ENCODE measurements at regions not wholly inside any gene's neighbourhood (a gene's known extent, or its start where the extent isn't known, plus 50 kb on each side); places are given as distances from the start of the nearest gene placed in this dataset.

- no peak for DNase-seq (ENCODE audit: low read depth)
- Histone ChIP-seq H3K36me3 (ENCODE audit: control insufficient read depth, insufficient read depth, low read length) (no peaks in the 10 kb centered on the region), H3K4me3 (ENCODE audit: low read depth, low read length) (no peak overlapping the region), H3K27me3 (ENCODE audit: control insufficient read depth, insufficient read depth, low read length) (no peaks in the 10 kb centered on the region)
- no peak for TF ChIP-seq CTCF (IDR thresholded peaks at IDR 0.05; ENCODE audit: insufficient read depth, low read depth, low read length)
- CTCF ChIA-PET: no interaction called here
- POLR2A ChIA-PET: no interaction called here
Observed at GRCh38 chr5:2213121-2213730, 330.5 kb upstream of the IRX4 start.

GRCh38 chr5:2212481-2212880, 329.8 kb upstream of the IRX4 start:
- ChIA-PET CTCF (no interaction called here), POLR2A (no interaction called here)
- Histone ChIP-seq H3K4me3 (ENCODE audit: low read depth, low read length) (no peak overlapping the region), H3K27me3 (ENCODE audit: control insufficient read depth, insufficient read depth, low read length) (no peaks in the 10 kb centered on the region), H3K36me3 (ENCODE audit: control insufficient read depth, insufficient read depth, low read length) (no peaks in the 10 kb centered on the region)
- no peak for TF ChIP-seq CTCF (IDR thresholded peaks at IDR 0.05; ENCODE audit: insufficient read depth, low read depth, low read length)
- DNase-seq (ENCODE audit: low read depth): no peak

- CTCF ChIA-PET: no interaction called here
Observed at GRCh38 chr5:2208239-2208544, 325.5 kb upstream of the IRX4 start.

GRCh38 chr5:2207416-2208238, 324.9 kb upstream of the IRX4 start:
- no peak for DNase-seq (ENCODE audit: low read depth)
- CTCF ChIA-PET: no interaction called here
- no peaks in the 10 kb centered on the region for H3K27me3 ChIP-seq (ENCODE audit: control insufficient read depth, insufficient read depth, low read length)
- no peaks in the 10 kb centered on the region for H3K36me3 ChIP-seq (ENCODE audit: control insufficient read depth, insufficient read depth, low read length)
- POLR2A ChIA-PET: no interaction called here
- no peak overlapping the region for H3K4me3 ChIP-seq (ENCODE audit: low read depth, low read length)
- no peak for TF ChIP-seq CTCF (IDR thresholded peaks at IDR 0.05; ENCODE audit: insufficient read depth, low read depth, low read length)

More at GRCh38 chr5:2208239-2208544, 325.5 kb upstream of the IRX4 start:
- H3K36me3 ChIP-seq (ENCODE audit: control insufficient read depth, insufficient read depth, low read length): no peaks in the 10 kb centered on the region
- POLR2A ChIA-PET: no interaction called here
- H3K27me3 ChIP-seq (ENCODE audit: control insufficient read depth, insufficient read depth, low read length): no peaks in the 10 kb centered on the region
- no peak overlapping the region for H3K4me3 ChIP-seq (ENCODE audit: low read depth, low read length)
- no peak for TF ChIP-seq CTCF (IDR thresholded peaks at IDR 0.05; ENCODE audit: insufficient read depth, low read depth, low read length)
- DNase-seq (ENCODE audit: low read depth): no peak

GRCh38 chr5:2207109-2207399, 324.3 kb upstream of the IRX4 start:
- Histone ChIP-seq H3K27me3 (ENCODE audit: control insufficient read depth, insufficient read depth, low read length) (no peaks in the 10 kb centered on the region), H3K36me3 (ENCODE audit: control insufficient read depth, insufficient read depth, low read length) (no peaks in the 10 kb centered on the region), H3K4me3 (ENCODE audit: low read depth, low read length) (no peak overlapping the region)
- ChIA-PET POLR2A (no interaction called here), CTCF (no interaction called here)
- no peak for DNase-seq (ENCODE audit: low read depth)
- TF ChIP-seq CTCF (IDR thresholded peaks at IDR 0.05; ENCODE audit: insufficient read depth, low read depth, low read length): no peak

Data from BJ (cell line).